ENCODE measurements at regions not wholly inside any gene's neighbourhood (a gene's known extent, or its start where the extent isn't known, plus 50 kb on each side); places are given as distances from the start of the nearest gene placed in this dataset.

GRCh38 chr7:26441002-26441521 is 149.4 kb downstream of the SNX10 start:
- TF ChIP-seq, protein P1, sequence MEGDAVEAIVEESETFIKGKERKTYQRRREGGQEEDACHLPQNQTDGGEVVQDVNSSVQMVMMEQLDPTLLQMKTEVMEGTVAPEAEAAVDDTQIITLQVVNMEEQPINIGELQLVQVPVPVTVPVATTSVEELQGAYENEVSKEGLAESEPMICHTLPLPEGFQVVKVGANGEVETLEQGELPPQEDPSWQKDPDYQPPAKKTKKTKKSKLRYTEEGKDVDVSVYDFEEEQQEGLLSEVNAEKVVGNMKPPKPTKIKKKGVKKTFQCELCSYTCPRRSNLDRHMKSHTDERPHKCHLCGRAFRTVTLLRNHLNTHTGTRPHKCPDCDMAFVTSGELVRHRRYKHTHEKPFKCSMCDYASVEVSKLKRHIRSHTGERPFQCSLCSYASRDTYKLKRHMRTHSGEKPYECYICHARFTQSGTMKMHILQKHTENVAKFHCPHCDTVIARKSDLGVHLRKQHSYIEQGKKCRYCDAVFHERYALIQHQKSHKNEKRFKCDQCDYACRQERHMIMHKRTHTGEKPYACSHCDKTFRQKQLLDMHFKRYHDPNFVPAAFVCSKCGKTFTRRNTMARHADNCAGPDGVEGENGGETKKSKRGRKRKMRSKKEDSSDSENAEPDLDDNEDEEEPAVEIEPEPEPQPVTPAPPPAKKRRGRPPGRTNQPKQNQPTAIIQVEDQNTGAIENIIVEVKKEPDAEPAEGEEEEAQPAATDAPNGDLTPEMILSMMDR (IDR thresholded peaks at IDR 0.05 in 2 of 3, conservative IDR thresholded peaks at IDR 0.05 in 1 of 3; ENCODE audit: borderline replicate concordance in 1 of 3, insufficient read depth in 1 of 3, low read depth in 2 of 3, low read length in 2 of 3) = no peak
- TF ChIP-seq POLR2AphosphoS5 (IDR thresholded peaks at IDR 0.05; ENCODE audit: low read depth, low read length) = no peak
